Keratinocyte (primary cell): ENCODE measurements at regions not wholly inside any gene's neighbourhood (a gene's known extent, or its start where the extent isn't known, plus 50 kb on each side); places are given as distances from the start of the nearest gene placed in this dataset.
"Not testable (repeated sequence)": the region's sequence is repeated elsewhere in the genome, so short reads cannot be mapped to it uniquely, and the experiment has no call there.

ENCODE experiments used
- DNase-seq: peaks from one replicate; pipeline ENCODE4 v3.0.0-alpha.2; 2011; ENCODE audit warnings: low read depth, missing footprints, low spot score
- FAIRE-seq: peaks from 2 replicates; lab custom pipeline; 2011; peaks lifted over from hg19 to GRCh38; lab: Jason Lieb, UNC
- H2AFZ ChIP-seq: 2 replicates; pipeline ENCODE4 v1.6.0; 2012; ENCODE audit warnings: low read length, control low read depth, inconsistent platforms; ENCODE audit not compliant: control insufficient read depth
- H3K27ac ChIP-seq: 2 replicates; pipeline ENCODE4 v1.5.1; 2011; ENCODE audit warnings: low read length; ENCODE audit not compliant: control insufficient read depth, insufficient read depth
- H3K27me3 ChIP-seq: 3 replicates; pipeline ENCODE4 v1.6.0; 2011; ENCODE audit warnings: low read length; ENCODE audit not compliant: control insufficient read depth, insufficient read depth; ENCODE audit errors: extremely low read depth
- H3K36me3 ChIP-seq, 2 experiments: 2 replicates in 1 of 2; 3 replicates in 1 of 2; pipeline ENCODE4 v1.5.1; 2011; ENCODE audit warnings: low read length in 2 of 2, mild to moderate bottlenecking in 1 of 2; ENCODE audit not compliant: control insufficient read depth in 2 of 2, insufficient read depth in 2 of 2; ENCODE audit errors: extremely low read depth in 1 of 2
- H3K4me1 ChIP-seq: 3 replicates; pipeline ENCODE4 v1.5.1; 2011; ENCODE audit warnings: low read length; ENCODE audit not compliant: control insufficient read depth, insufficient read depth; ENCODE audit errors: extremely low read depth
- H3K4me2 ChIP-seq: 3 replicates; pipeline ENCODE4 v1.6.0; 2011; ENCODE audit warnings: low read depth, low read length; ENCODE audit not compliant: control insufficient read depth, insufficient read depth; ENCODE audit errors: extremely low read depth
- H3K4me3 ChIP-seq, 3 experiments: fragments of 200-600 bp in 1 of 3; sonication (generic) in 1 of 3; 2 replicates in 2 of 3; 3 replicates in 1 of 3; pipeline ENCODE4 v1.5.1; 2011 to 2016; ENCODE audit warnings: low read length in 3 of 3, mild to moderate bottlenecking in 3 of 3, control low read depth in 2 of 3, inconsistent platforms in 1 of 3, low read depth in 1 of 3, mixed read lengths in 1 of 3, mixed run types in 1 of 3, moderate library complexity in 1 of 3; ENCODE audit not compliant: control insufficient read depth in 2 of 3, insufficient read depth in 2 of 3; ENCODE audit errors: extremely low read depth in 1 of 3
- H3K79me2 ChIP-seq: 2 replicates; pipeline ENCODE4 v1.6.0; 2012; ENCODE audit warnings: low read length; ENCODE audit not compliant: control insufficient read depth, insufficient read depth
- H3K9ac ChIP-seq: 3 replicates; pipeline ENCODE4 v1.6.0; 2011; ENCODE audit warnings: low read length; ENCODE audit not compliant: control insufficient read depth, insufficient read depth; ENCODE audit errors: extremely low read depth
- H3K9me1 ChIP-seq: 3 replicates; pipeline ENCODE4 v1.6.0; 2011; ENCODE audit warnings: low read length; ENCODE audit not compliant: control insufficient read depth, insufficient read depth; ENCODE audit errors: extremely low read depth
- H3K9me3 ChIP-seq: 2 replicates; pipeline ENCODE4 v1.5.1; 2012; ENCODE audit warnings: low read depth, low read length; ENCODE audit not compliant: control insufficient read depth
- H4K20me1 ChIP-seq: 3 replicates; pipeline ENCODE4 v1.6.0; 2011; ENCODE audit warnings: low read length; ENCODE audit not compliant: control insufficient read depth, insufficient read depth; ENCODE audit errors: extremely low read depth
- CTCF ChIP-seq, 3 experiments: IDR thresholded peaks in 1 of 3; conservative IDR thresholded peaks in 1 of 3; optimal IDR thresholded peaks in 1 of 3; 2 replicates in 2 of 3; 3 replicates in 1 of 3; pipeline versions ENCODE3 to v1.5.1; 2011; ENCODE audit warnings: low read length in 3 of 3, mild to moderate bottlenecking in 3 of 3, moderate library complexity in 2 of 3, control low read depth in 1 of 3, inconsistent platforms in 1 of 3; ENCODE audit not compliant: insufficient read depth in 2 of 3; ENCODE audit errors: extremely low read depth in 1 of 3
- EZH2 ChIP-seq: IDR thresholded peaks from one replicate; pipeline ENCODE4 v1.6.1; 2012; ENCODE audit warnings: inconsistent platforms, mild to moderate bottlenecking, low read length, moderate library complexity
- dilution Hi-C: fragments of 300-500 bp; cut with MboI; formaldehyde crosslinking; loops from one replicate; pipeline ENCODE4 v1.7.0; 2020; ENCODE audit warnings: low sequenced_read_pairs; ENCODE audit not compliant: extremely low pct_ligation_motif_present

GRCh38 chr6:23663652-23664051 is 462.4 kb upstream of the NRSN1 start:
- H3K4me2 ChIP-seq, result no peak overlapping the region
- DNase-seq (no peak), FAIRE-seq (no peak)
- H2AFZ ChIP-seq, result no peak overlapping the region
- TF ChIP-seq EZH2 (no peak), CTCF (optimal IDR thresholded peaks at IDR 0.05 in 1 of 3, IDR thresholded peaks at IDR 0.05 in 1 of 3, conservative IDR thresholded peaks at IDR 0.05 in 1 of 3; ENCODE audit: extremely low read depth in 1 of 3, insufficient read depth in 2 of 3, low read length in 3 of 3) (no peak)
- H3K27me3 ChIP-seq, result no peaks in the 10 kb centered on the region
- H4K20me1 ChIP-seq, result no peaks in the 10 kb centered on the region
- H3K9ac ChIP-seq, result no peak overlapping the region
- no peaks in the 10 kb centered on the region for H3K79me2 ChIP-seq
- no peaks in the 10 kb centered on the region for H3K36me3 ChIP-seq
- no peaks in the 10 kb centered on the region for H3K9me1 ChIP-seq
- no peaks in the 10 kb centered on the region for H3K9me3 ChIP-seq
- no peak overlapping the region for H3K27ac ChIP-seq
- H3K4me1 ChIP-seq, result no peaks in the 10 kb centered on the region
- no peak overlapping the region for H3K4me3 ChIP-seq
- dilution Hi-C loops, result no loop called here

GRCh38 chr6:23665911-23666310 is 460.1 kb upstream of the NRSN1 start:
- H3K4me2 ChIP-seq, H3K4me1 ChIP-seq, H3K79me2 ChIP-seq, H3K27ac ChIP-seq, H4K20me1 ChIP-seq, H3K9me3 ChIP-seq, H2AFZ ChIP-seq, FAIRE-seq, H3K9me1 ChIP-seq, H3K36me3 ChIP-seq, dilution Hi-C loops, H3K27me3 ChIP-seq, DNase-seq, H3K4me3 ChIP-seq, H3K9ac ChIP-seq: not testable (repeated sequence)

- dilution Hi-C loops, result no loop called here
- Histone ChIP-seq H4K20me1 (no peaks in the 10 kb centered on the region), H3K4me1 (no peaks in the 10 kb centered on the region), H3K27me3 (no peaks in the 10 kb centered on the region), H3K4me3 (no peak overlapping the region), H3K27ac (no peak overlapping the region), H3K79me2 (no peaks in the 10 kb centered on the region), H2AFZ (no peak overlapping the region), H3K36me3 (no peaks in the 10 kb centered on the region), H3K4me2 (no peak overlapping the region), H3K9me3 (peaks cover 2% of the 10 kb centered on the region), H3K9me1 (no peaks in the 10 kb centered on the region), H3K9ac (no peak overlapping the region)
- FAIRE-seq (no peak), DNase-seq (no peak)
- TF ChIP-seq EZH2, result no peak
- TF ChIP-seq CTCF (optimal IDR thresholded peaks at IDR 0.05 in 1 of 3, IDR thresholded peaks at IDR 0.05 in 1 of 3, conservative IDR thresholded peaks at IDR 0.05 in 1 of 3; ENCODE audit: extremely low read depth in 1 of 3, insufficient read depth in 2 of 3, low read length in 3 of 3), result no peak
Measured at GRCh38 chr6:23672737-23673136, 453.3 kb upstream of the NRSN1 start.
